Occipital lobe (tissue), 1 donor: ENCODE measurements at regions not wholly inside any gene's neighbourhood (a gene's known extent, or its start where the extent isn't known, plus 50 kb on each side); places are given as distances from the start of the nearest gene placed in this dataset.

Experiments
- DNase-seq: peaks from one replicate; lab custom pipeline; 2025; lab: John Stamatoyannopoulos, UW

DNA sequence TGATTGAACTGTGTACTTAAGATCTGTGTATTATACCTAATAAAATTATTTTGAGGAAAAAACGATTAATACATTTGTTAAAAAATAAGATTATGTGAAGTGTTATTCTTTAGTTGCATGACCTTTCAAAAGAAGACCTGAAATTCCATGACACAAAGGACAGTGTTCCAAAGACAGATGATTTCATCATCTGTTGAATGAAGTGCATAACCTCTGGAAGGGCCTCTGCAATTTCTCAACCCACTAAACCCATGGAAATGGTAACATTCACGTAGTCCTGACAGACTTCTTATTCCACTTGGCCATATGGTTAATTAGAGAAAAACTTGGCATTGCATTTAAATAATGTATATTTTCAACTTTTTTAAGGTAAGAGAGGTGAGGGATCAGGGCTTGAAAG is 167.2 kb upstream of the CTNND2 start:
- no peak for DNase-seq

- DNase-seq, result no peak
These were observed 119.5 kb upstream of the CTNND2 start for GRCh38 chr5:12023614-12024241.

- DNase-seq, result no peak
These were observed 118.2 kb upstream of the CTNND2 start for GRCh38 chr5:12022444-12022843.

GRCh38 chr5:12019306-12019705 is 115.1 kb upstream of the CTNND2 start:
- no peak for DNase-seq

DNA sequence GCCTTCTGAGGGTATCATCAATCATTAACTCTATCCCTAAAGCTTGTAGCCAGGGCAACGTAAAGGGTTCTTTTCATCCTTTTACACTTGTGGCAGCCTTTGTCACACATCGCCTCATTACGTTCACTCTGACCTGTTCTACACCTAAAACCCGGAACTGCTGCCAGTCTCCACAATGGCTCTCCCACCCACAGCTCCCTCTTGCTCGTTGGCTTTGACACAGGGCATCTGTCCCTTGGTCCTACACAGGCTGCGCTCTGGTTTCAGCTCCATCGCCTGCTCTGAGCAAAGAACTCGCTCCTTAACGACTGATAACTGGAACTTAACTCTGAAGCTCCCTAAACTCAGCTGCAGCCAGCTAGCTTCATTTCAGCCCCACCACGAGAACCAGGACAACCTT is 112.8 kb upstream of the CTNND2 start:
- no peak for DNase-seq

GRCh38 chr5:12016159-12016746 is 112.0 kb upstream of the CTNND2 start:
- no peak for DNase-seq

GRCh38 chr5:12013351-12013750 is 109.1 kb upstream of the CTNND2 start:
- no peak for DNase-seq

- no peak for DNase-seq
These were observed 99.4 kb upstream of the CTNND2 start for GRCh38 chr5:12003680-12004079.

GRCh38 chr5:11998397-11998796 is 94.2 kb upstream of the CTNND2 start:
- DNase-seq, result no peak

GRCh38 chr5:11997942-11998341 is 93.7 kb upstream of the CTNND2 start:
- DNase-seq, result no peak

GRCh38 chr5:11992518-11992917 is 88.3 kb upstream of the CTNND2 start:
- DNase-seq, result no peak

DNA sequence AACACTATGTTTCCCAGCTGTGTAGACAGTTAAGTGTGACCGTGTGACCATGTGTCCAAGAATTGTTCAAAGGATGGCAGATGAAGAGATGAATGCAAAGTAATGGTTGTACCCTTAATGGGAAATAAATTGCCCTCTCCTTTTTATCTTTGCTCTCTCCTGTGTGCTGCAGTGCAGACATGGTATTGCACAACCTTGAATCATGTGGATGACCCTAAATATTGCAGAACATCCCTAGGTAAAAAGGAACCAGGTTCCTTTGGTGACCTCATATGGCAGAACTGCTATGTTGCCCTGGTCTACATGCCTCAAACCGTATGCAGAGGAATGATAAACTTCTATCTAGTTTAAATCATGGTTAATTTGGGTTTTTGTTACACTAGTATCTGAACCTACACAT is 81.7 kb upstream of the CTNND2 start:
- no peak for DNase-seq

GRCh38 chr5:11984196-11984595 is 80.0 kb upstream of the CTNND2 start:
- DNase-seq, result no peak

- no peak for DNase-seq
These were observed 77.7 kb upstream of the CTNND2 start for GRCh38 chr5:11981986-11982385.

- DNase-seq, result no peak
These were observed 73.7 kb upstream of the CTNND2 start for GRCh38 chr5:11977904-11978303.

GRCh38 chr5:11973469-11973868 is 69.2 kb upstream of the CTNND2 start:
- no peak for DNase-seq

DNA sequence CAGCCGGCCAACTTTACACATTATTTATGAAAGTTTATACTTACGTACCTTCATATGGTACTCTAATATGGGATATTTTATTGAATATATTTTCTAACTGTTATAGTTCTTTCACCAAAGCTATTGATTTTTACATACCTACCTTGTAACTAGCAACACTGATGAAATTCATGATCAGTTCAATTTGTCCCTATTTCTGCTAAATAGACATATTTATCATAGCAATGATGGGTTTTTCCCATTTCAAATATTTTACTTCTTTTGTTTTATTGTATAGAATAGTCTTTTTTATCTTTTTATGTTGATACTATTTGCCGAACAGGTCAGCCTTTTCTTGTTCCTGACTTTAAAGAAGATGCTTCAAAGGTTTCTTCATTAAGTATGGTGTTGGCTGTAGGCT is 59.0 kb upstream of the CTNND2 start:
- no peak for DNase-seq

DNA sequence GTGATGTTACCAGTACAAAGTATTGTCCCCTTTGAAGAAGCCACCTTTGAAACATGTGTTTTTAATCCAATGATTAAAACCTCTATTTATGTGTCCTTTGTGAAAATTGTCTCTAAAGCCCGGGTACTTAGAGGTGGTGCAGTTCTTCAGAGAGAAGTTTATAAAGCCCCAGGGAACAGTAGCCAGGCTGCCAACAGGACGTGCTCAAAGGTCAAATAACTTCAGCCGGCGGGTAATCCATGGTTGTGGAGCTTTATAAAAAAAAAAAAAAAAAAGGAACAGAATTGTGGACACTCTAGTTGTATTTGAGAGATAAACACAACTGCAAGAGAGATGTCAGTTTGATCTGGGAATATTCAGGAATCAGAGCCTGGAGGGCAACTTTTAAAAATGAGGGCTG is 57.9 kb upstream of the CTNND2 start:
- no peak for DNase-seq

- no peak for DNase-seq
These were observed 54.1 kb upstream of the CTNND2 start for GRCh38 chr5:11958321-11958720.

GRCh38 chr5:11955331-11955730 is 51.1 kb upstream of the CTNND2 start:
- no peak for DNase-seq
